Cortex of kidney (tissue), 1 donor: ENCODE measurements at regions not wholly inside any gene's neighbourhood (a gene's known extent, or its start where the extent isn't known, plus 50 kb on each side); places are given as distances from the start of the nearest gene placed in this dataset.

Source experiments
- DNase-seq: peaks from one replicate; lab custom pipeline; 2025; lab: John Stamatoyannopoulos, UW

DNA sequence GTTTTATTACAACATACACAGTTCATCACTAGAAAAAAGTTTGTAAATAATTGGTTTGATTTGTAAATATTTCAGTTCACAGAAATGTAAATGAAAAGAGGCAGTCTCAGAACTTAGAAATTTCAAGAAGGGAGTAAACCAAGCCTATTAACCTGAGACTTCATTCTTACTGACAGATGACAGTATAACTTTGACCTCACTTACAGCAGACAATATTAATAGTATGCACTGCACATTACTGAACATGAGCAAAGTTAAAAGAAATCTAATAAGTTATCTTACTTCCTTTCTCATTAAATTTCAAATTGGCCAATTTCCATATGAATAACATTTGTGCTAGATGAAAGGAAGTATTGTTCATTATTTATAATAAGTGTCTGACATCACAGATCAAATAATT, 235.8 kb downstream of the SLC6A15 start:
- DNase-seq, result no peak

DNA sequence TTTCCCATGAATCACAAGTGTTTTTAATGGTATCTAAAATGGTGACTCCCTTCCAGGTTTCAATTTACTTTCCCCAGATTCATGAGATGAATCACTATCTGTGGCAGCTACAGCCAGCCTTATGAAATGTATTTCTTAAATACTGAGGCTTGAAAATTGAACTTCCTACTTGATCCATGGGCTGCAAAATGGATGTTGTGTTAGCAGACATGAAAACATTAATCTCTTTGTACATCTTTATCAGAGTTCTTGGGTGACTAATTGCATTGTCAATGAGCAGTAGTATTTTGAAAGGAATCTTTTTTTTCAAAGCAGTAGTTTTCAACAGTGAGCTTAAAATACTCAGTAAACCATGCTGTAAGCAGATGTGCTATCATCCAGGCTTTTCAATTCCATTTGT, 250.8 kb downstream of the SLC6A15 start:
- DNase-seq, result no peak

DNA sequence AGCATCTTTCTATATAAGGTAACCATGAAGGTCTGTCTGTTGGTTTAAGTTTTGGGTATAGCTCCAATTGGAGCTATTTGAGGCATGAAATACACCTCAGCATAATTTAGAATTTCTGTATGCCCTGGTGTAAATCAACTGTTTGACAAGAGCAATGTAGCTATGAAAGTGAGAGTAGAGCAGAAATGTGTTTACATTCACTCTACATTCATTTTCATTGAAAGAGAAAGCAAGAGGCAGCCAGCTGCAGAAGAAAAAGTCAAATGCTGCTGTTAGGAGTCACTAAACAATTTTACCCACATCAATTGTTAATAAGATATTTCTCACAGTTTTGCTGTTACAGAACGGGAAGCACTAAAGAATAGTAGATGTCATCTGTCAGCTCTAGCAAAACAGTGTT, 252.5 kb downstream of the SLC6A15 start:
- DNase-seq, result no peak

DNA sequence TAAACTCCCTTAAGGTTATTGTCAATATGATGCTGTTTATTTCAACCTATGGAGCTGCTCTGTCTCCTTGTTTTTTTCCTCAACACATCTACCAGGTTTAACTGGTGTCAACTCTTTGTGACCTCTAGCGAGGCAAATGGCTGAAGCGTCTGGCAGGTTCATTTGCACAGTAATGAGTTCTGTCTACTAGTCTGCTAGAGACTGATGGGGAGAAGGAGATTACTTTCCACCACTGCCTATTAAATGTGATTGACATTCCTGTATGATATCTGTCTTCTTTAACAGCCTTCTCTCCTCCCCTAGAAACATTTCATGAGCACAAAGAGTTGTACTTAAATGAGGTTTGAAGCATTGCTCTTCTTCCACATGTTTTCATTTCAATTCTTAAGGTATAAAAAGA, 253.7 kb downstream of the SLC6A15 start:
- no peak for DNase-seq

DNA sequence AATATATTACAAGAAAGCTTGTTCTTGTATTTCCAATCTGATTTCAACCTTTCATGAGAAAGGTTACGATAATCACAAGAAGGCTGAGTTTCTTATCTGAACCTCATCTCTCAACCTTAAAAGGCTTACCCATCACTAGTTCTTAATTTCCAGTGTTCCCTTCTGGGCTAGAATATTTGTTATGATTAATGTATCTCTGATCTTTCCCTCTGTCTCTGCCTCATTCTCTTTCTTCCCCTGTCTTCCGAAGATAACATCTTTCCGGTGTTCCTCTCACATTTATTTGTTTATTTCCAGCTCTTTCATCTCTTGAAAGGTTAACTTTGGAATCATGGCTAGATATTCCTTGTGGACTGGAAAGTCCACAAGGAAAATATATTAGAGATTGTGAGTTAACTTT, 255.9 kb downstream of the SLC6A15 start:
- no peak for DNase-seq

DNA sequence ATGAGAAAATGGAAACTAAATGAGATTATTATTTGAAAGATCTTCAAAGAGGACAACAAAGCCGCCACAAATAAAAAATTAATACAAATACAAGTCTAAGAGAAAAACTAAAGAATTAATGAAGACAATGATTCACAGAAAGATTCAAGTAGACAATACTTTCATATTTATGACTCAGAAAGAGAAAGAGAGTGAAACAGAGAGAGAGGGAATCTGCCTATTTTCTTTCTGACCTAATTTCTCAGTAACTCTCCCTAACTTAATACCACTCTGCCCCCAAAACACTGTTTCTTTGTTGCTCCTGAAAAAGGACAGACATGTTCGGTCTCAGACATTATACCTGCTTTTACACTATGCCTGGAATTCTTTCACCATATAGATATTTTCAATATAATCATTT, 259.1 kb downstream of the SLC6A15 start:
- DNase-seq, result no peak

DNA sequence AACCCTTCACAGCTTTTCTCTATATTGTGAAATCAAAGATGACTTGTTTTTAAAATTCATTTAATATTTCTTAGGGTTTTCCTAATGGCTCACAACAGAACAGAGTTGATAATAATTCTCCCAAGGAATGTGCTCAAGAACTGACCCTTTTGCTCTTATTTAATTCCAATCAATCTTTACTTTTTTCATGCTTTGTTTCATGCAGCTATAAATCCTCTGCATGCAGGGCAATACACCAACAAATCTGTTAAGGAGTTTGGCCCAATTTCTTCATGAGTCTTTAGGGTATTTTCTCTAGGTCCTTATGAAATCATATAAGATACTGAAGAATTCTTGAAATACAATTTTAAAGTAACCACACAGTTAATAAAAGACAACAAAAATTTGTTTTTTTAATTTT, 264.2 kb downstream of the SLC6A15 start:
- no peak for DNase-seq

DNA sequence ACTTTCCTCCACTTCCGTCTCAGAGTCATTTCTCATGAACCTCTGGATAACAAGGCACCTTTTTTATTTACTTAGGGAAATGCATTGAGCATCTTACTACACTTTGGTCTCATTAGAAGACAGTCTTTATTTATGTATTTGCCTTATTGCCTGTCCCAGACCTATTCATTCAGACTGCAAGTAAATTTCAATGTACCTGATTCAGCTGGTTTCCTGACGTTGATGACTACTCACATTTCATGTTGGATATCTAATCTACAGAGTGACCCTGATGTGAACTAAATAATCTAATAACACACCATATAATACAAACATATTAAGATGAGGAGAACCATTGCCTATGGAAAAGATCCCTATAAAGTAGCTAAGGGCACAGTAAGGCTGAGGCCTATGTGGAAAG, 267.7 kb downstream of the SLC6A15 start:
- no peak for DNase-seq

DNA sequence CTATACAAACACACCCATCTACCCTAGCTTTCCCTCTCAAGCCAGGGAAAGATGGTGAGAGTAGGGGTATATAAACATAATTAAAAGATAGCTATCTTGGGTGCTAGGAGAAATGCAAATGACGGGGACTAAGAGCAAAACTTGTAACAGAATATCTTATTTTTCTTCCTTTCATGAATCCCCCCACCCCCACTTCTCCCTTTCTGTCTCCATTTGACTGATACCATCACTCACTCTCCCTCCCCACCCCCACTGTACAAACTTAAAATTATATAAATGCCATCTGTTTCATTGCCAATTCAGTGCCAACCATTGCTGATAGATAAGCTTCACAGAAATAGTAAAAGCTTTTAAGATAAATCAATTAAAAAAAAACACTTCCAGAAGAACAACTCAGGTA, 268.6 kb downstream of the SLC6A15 start:
- DNase-seq, result no peak

DNA sequence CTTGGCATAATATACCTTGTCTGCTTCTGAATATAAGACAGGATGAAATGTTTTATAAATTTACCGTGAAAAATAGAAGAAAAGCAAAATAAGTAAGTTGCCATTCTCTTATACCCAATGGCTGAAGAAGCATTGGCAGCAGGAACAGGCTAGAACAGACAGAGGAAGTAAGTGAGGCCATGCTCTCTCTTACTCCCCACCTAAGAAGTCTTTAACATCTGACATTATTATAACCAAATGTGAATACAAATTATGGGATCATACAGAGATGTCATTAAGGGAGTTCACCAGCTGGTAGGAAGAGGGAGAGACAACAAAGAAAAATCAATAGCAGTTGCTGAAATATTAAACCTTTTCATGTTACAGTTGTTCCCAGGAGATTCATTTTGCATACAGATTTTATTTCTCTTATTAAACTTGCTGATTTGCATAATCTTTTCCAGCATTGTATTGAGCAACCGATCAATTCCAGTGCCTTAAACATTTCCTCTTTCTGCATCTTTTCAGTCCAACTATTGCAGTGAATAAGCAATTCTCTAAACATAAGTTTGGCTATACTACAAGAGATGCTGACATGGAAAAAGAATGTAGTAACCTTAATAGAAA, 270.6 kb downstream of the SLC6A15 start:
- DNase-seq, result no peak

DNA sequence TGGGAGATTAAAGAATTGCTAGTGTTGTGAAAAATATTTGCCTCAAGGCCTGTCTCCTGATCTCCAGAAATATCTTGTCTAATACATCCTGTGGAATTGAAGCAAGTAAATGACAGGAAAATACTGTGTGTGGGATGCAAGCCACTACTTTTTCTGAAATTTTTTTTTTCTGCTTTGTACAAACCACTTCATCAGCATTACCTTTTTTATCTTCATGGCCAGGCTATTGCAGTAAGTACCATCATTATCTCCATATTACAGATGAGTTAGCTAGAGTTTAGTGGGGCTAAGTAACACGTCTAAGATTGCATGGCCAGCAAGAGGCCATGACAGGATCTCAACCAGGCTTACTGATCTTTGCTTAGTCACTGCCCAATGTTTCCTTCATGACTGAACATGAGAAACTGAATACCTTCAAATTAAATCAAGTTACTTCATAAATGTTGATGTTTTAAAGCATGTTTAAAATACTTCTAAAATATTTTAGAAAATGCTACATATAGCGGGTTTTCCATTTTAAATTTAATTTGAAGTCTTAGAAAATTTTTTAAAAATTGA, 273.7 kb downstream of the SLC6A15 start:
- DNase-seq, result no peak

DNA sequence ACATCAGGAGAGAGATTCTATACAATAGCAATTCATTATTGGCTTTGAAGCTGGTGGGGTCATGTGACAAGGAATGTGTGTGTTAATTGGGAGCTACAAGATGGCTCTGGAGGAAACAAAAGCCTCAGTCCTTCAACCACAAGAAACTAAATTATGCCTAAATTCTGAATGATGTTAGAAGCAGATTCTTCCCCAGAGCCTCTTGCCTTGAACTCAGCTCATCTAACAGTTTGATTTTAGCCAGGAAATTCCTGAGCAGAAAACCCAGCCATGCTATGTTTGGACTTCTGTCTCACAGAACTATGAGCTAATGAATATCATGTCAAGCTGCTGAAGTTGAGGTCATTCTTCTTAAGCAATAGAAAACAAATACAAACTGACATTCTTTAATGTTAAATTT, 274.7 kb downstream of the SLC6A15 start:
- no peak for DNase-seq

DNA sequence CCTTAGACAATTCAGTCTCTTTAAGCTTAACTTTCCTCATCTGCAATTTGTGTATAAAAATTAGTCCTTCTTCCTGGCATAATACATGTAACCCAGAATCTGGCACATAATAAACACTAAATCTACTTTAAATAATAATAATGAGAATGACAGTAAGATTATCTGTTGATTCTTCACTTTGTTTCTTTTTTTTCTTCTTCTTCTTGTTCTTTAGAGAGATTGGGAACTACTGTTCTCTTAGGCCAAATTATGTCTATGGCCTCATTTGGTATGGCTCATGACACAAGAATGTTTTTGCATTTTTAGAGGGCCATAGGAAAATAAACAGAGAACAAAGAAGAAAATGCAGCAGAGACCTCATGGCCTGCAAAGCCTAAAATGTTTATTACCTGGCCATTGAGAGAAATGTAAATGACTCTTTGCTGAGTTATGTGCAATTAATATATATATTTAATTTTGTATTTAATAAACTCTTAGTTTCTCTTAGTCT, 275.8 kb downstream of the SLC6A15 start:
- DNase-seq, result no peak

DNA sequence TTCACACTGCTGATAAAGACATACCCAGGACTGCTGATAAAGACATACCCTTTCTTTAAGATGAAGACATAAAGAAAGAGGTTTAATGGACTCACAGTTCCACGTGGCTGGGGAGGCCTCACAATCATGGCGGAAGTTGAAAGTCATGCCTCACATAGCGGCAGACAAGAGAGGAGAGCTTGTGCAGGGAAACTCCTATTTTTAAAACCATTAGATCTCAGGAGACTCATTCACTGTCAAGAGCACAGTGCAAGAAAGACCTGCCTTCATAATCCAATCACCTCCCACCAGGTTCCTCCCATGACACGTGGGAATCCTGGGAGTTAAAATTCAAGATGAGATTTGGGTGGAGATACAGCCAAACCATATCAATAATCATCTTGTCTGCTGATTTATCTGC, 278.1 kb downstream of the SLC6A15 start:
- DNase-seq, result no peak

DNA sequence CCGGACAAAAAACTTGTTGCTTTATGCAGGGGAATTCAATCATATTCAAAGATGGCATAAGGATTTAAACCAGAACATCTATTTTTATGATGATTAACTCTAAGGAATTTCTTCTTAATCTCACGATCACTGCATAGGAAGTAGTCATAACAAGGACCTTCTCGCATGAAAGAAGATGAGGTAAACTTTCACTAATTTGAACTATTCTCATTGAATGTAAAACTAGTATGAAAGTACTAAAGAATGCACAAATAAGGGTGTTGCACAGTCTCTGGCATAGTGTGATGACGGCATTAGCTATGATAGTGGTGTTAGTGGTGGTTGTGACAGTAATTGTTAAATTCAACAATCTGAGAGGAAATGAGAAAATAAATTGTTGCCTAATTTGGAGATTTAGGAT, 280.0 kb downstream of the SLC6A15 start:
- no peak for DNase-seq

DNA sequence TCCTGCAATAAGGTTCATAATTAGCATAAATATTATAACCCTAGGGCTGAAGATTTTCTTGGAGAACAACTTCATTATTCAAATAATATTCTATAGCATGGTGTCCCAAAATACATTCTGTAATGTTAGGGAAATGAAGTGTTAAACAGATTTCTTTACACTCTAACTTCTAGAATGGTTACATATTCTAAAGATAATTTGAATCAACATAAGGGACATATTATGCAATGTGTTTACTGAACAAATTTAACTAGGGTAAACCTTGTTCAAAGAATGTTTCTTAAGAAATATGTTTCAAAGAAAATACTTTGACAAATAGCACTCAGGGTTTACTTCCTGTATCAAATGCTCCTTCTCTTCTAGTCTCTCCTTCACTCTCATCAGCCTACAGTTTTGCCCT, 281.6 kb downstream of the SLC6A15 start:
- DNase-seq, result no peak

DNA sequence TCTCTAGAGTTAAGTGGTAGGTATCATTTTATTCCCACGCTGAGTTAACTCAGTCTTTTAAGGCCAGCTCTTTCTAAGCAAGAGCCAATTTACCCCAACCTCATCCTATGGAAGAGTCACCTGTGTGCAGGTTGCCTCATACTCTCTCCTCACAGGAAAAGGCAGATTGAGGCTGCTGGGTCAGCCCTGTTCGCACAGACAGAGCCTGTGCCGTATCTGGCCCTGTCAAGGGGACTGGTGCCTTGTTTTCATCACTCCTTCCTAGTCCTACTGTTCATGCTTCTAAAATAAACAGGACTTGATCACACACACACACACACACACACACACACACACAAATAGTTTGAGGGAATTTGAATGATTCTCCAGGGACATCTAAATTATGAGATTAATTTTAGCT, 285.0 kb downstream of the SLC6A15 start:
- DNase-seq, result no peak

DNA sequence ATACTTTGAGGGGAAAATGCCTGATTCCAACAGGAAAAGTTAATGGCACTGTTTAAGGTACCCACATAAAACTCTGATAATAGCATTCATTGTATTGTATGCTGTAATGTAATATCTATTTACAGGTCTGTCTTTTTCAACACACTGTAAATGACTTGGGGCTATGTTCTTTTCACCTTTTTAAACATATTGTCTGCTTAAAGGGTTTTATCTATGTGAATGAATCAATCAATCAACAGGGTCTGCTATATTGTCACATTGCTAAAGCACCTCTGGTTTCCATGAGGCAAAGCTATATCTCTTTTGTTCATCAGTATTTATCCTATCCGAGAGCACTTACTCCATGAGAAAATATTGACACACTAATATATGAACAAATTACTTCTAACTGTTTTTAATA, 288.0 kb downstream of the SLC6A15 start:
- DNase-seq, result no peak

DNA sequence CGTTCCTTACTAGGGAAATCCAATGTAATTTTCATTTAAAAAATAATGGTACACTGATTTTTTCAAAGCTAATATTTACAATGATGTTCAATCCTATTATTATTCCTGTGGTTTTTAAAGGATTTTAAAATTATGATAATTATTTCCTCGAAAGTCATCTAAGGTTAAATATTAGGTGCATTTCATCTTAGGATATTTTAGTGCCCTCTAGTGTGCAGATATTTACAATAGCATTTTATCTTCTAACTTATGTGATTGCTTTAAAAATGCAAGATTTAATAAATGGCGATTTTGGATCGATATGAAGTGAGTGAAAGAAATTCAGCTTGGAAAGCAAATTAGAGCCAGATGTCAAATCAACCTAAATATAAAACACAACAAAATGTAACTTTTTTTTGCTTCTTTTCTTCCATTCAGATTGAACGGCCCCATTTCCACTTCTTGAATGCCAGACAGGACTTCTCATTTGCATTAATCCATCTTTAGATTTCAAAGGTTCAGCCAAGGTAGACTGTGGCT, 293.5 kb downstream of the SLC6A15 start:
- DNase-seq, result no peak

DNA sequence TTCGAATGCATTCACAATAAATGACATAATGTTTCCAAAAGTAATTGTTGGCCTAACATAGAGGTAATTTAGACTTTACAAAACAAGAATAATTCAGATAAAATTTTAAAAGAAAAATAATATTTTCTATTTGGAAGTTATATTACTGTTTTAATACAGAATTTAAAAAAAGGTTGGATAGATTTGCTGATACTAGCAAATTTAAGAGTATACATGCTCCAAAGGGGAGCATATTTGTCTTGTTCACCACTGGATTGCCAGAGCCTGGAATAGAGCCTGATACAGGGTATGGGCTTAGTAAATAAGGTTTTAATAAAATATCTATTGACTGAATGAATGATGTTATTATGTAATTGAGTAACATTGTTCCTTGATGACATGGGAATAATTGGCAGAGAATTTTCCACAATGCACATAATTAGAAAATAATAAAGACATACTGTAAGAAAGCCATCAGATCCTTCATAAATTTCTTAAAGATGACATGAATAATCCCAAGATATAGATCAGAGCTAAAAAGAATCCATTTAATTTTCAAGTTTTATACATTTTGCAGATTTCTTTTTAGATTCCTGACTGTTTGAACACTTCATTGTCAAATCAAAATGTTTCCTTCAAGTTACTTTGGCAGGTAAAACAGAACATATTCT, 305.3 kb downstream of the SLC6A15 start:
- DNase-seq, result no peak

DNA sequence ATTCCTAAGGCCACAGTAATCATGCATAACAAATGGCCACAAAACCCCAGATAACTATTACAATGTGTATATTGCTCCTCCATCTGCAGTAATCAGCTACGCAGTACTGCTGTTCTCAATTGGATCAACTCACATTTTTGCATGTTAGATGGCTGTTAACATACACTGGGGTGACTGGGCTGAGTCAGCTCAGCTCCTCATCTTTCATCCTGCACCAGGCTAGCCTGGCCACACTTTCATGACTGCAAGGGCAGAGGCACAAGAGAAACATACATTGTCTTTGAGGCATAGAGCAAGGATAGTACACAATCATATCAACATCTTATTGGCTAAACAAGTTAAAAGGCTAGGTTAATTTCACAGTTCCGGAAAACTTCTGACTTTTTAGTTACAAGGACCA, 306.6 kb downstream of the SLC6A15 start:
- DNase-seq, result no peak

DNA sequence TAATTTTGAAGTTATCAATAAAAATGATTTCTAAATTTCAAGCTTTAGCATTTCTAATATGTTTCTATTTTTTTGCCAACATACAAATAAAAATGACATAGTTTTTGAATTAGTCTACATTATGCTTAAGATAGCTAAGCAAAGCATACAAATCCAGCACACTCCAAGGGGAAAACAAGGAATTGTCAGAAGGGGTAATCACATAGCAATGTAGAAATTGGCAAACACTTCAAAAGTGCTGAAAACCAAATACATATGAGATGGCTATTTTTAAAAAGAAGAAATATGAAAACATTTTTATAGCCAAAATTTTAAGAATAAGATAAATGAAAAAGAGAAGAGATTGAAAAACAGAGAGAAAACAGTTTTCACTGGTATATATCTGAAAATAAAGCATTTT, 308.0 kb downstream of the SLC6A15 start:
- DNase-seq, result no peak

DNA sequence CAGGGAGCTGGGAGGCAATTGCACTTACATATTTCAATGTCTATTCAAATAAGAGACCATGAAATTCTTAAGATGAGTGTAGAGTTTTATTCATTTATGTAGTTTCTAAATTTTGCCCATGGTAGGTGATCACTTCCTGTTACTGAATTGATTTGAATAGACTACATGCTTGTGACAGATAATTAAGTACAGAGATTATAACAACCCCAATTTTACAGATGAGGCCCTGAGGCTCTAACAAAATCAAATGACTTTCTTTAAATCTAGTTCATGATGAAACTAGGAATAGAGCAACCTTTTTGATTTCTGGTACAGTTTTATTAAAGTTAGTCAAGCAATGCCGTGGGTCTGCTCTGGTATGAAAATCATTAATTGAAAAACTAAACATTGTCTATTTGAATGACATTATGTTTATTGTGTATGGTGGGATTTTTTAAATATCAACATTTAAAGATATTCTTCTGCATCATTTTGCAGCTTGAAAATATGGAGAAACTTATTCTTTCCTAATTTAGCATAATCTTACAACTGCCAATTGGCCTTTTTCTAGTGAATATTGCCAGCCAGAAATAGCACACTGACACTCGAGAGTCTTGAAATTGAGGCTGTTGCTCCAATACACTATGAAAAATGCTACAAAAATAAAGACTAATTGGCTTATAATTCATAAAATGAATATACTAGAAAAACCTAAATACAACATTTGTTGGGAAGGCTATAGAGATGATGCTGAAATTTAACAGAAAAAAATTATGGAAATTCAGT, 308.9 kb downstream of the SLC6A15 start:
- DNase-seq, result no peak
